H1 (cell line): ENCODE measurements at regions not wholly inside any gene's neighbourhood (a gene's known extent, or its start where the extent isn't known, plus 50 kb on each side); places are given as distances from the start of the nearest gene placed in this dataset.

ENCODE experiments used
- CTCF ChIA-PET: fragments of 300-600 bp; sonication (Branson Sonifier 250); formaldehyde crosslinking; loops from one replicate; lab custom pipeline; 2021; ENCODE audit not compliant: partially characterized antibody; lab: Charles Lee
- POLR2A ChIA-PET: fragments of 300-600 bp; sonication (Branson Sonifier 250); formaldehyde crosslinking; loops from one replicate; lab custom pipeline; 2021; ENCODE audit warnings: inconsistent platforms; ENCODE audit not compliant: partially characterized antibody; lab: Charles Lee
- DNase-seq, 2 experiments: peaks; one replicate each; pipeline versions ENCODE4 v3.0.0 to v3.0.0-alpha.2; 2010 to 2022; ENCODE audit warnings: low spot score in 2 of 2, low read depth in 1 of 2, mixed read lengths in 1 of 2
- FAIRE-seq: peaks from 2 replicates; lab custom pipeline; 2011; peaks lifted over from hg19 to GRCh38; lab: Jason Lieb, UNC
- H2AFZ ChIP-seq: 2 replicates; pipeline ENCODE4 v1.8.1; 2012; ENCODE audit warnings: low read length, inconsistent platforms
- H2AK5ac ChIP-seq: 2 replicates; pipeline ENCODE4 v1.6.1; 2013; ENCODE audit warnings: low read depth, low read length
- H2BK120ac ChIP-seq: replicated peaks from 2 replicates; pipeline ENCODE3; 2013; ENCODE audit warnings: low read depth, low read length, inconsistent platforms
- H2BK12ac ChIP-seq: 2 replicates; pipeline ENCODE4 v1.6.1; 2013; ENCODE audit warnings: low read depth, low read length
- H2BK15ac ChIP-seq: 2 replicates; pipeline ENCODE4 v1.6.1; 2013; ENCODE audit warnings: low read length
- H2BK20ac ChIP-seq: 2 replicates; pipeline ENCODE4 v1.6.1; 2013; ENCODE audit warnings: low read length
- H2BK5ac ChIP-seq: 2 replicates; pipeline ENCODE4 v1.6.1; 2013; ENCODE audit warnings: low read depth, low read length
- H3K14ac ChIP-seq: 2 replicates; pipeline ENCODE4 v1.6.1; 2013; ENCODE audit warnings: inconsistent platforms; ENCODE audit not compliant: insufficient read length
- H3K18ac ChIP-seq: 2 replicates; pipeline ENCODE4 v1.6.1; 2013; ENCODE audit warnings: low read length; ENCODE audit errors: extremely low read depth
- H3K23ac ChIP-seq: 2 replicates; pipeline ENCODE4 v1.6.1; 2013; ENCODE audit warnings: inconsistent platforms; ENCODE audit not compliant: insufficient read length
- H3K23me2 ChIP-seq: 2 replicates; pipeline ENCODE4 v1.6.1; 2013; ENCODE audit warnings: low read depth, low read length
- H3K27ac ChIP-seq: 2 replicates; pipeline ENCODE4 v1.6.1; 2011; ENCODE audit warnings: low read depth, low read length, inconsistent platforms
- H3K27me3 ChIP-seq, 4 experiments: replicated peaks in 1 of 4; 1 replicate in 1 of 4; 2 replicates in 3 of 4; pipeline versions ENCODE4 v1.6.1 to v1.8.1; 2011 to 2013; ENCODE audit warnings: low read length in 3 of 4, mild to moderate bottlenecking in 3 of 4, inconsistent platforms in 2 of 4, mixed read lengths in 2 of 4, moderate library complexity in 1 of 4; ENCODE audit not compliant: control insufficient read depth in 3 of 4, insufficient read depth in 3 of 4; ENCODE audit errors: extremely low read depth in 1 of 4
- H3K36me3 ChIP-seq, 4 experiments: 2 replicates each; pipeline versions ENCODE4 v1.6.1 to v1.8.1; 2011 to 2013; ENCODE audit warnings: mild to moderate bottlenecking in 4 of 4, low read length in 3 of 4, moderate library complexity in 2 of 4, control low read depth in 1 of 4, inconsistent platforms in 1 of 4; ENCODE audit not compliant: insufficient read depth in 4 of 4, control insufficient read depth in 2 of 4
- H3K4ac ChIP-seq: replicated peaks from 2 replicates; pipeline ENCODE3; 2013; ENCODE audit warnings: low read length, low read depth, mixed read lengths, inconsistent platforms; ENCODE audit not compliant: insufficient read length
- H3K4me1 ChIP-seq, 4 experiments: replicated peaks in 1 of 4; 1 replicate in 1 of 4; 2 replicates in 3 of 4; pipeline versions ENCODE4 v1.6.1 to v1.8.1; 2011 to 2013; ENCODE audit warnings: low read length in 3 of 4, inconsistent platforms in 2 of 4, mixed read lengths in 1 of 4; ENCODE audit not compliant: insufficient read depth in 4 of 4, control insufficient read depth in 3 of 4
- H3K4me2 ChIP-seq, 2 experiments: 2 replicates each; pipeline versions ENCODE4 v1.6.1 to v1.8.1; 2011 to 2013; ENCODE audit warnings: low read depth in 2 of 2, low read length in 2 of 2, control low read depth in 1 of 2, inconsistent platforms in 1 of 2, mild to moderate bottlenecking in 1 of 2; ENCODE audit not compliant: insufficient read depth in 1 of 2
- H3K4me3 ChIP-seq, 4 experiments: fragments of 200-600, 300-600 bp in 1 of 4; sonication (generic), shearing (Covaris generic), sonication (Bioruptor Twin) in 1 of 4; 2 replicates each; pipeline versions ENCODE4 v1.5.1 to v1.8.1; 2011 to 2016; ENCODE audit warnings: low read length in 4 of 4, low read depth in 3 of 4, control low read depth in 2 of 4, inconsistent platforms in 2 of 4, mild to moderate bottlenecking in 2 of 4, mixed read lengths in 1 of 4, moderate library complexity in 1 of 4; ENCODE audit not compliant: insufficient read depth in 2 of 4; ENCODE audit errors: extremely low read depth in 1 of 4
- H3K56ac ChIP-seq: replicated peaks from 2 replicates; pipeline ENCODE3; 2013; ENCODE audit warnings: low read depth, mild to moderate bottlenecking, mixed read lengths, low read length, inconsistent platforms; ENCODE audit not compliant: insufficient read length
- H3K79me1 ChIP-seq: 2 replicates; pipeline ENCODE4 v1.6.1; 2013; ENCODE audit warnings: low read depth, low read length, control low read depth
- H3K79me2 ChIP-seq, 2 experiments: 2 replicates each; pipeline versions ENCODE4 v1.6.1 to v1.8.1; 2012 to 2013; ENCODE audit warnings: low read length in 2 of 2, mild to moderate bottlenecking in 2 of 2, inconsistent platforms in 1 of 2; ENCODE audit not compliant: insufficient read depth in 2 of 2, control insufficient read depth in 1 of 2
- H3K9ac ChIP-seq, 4 experiments: replicated peaks in 1 of 4; 1 replicate in 1 of 4; 2 replicates in 3 of 4; pipeline versions ENCODE4 v1.6.1 to v1.8.1; 2011 to 2013; ENCODE audit warnings: low read depth in 3 of 4, low read length in 3 of 4, control low read depth in 2 of 4, mild to moderate bottlenecking in 2 of 4, moderate library complexity in 2 of 4, inconsistent platforms in 1 of 4; ENCODE audit errors: extremely low read depth in 1 of 4
- H3K9me3 ChIP-seq, 2 experiments: 2 replicates each; pipeline versions ENCODE4 v1.6.1 to v1.8.1; 2012 to 2013; ENCODE audit warnings: mild to moderate bottlenecking in 2 of 2, moderate library complexity in 2 of 2, control low read depth in 1 of 2, inconsistent platforms in 1 of 2, low read depth in 1 of 2, low read length in 1 of 2, mixed read lengths in 1 of 2; ENCODE audit not compliant: insufficient read depth in 2 of 2
- H4K20me1 ChIP-seq, 2 experiments: replicated peaks in 1 of 2; 2 replicates each; pipeline versions ENCODE3 to v1.8.1; 2011 to 2013; ENCODE audit warnings: inconsistent platforms in 2 of 2, low read length in 2 of 2, mild to moderate bottlenecking in 1 of 2; ENCODE audit not compliant: insufficient read depth in 2 of 2, control insufficient read depth in 1 of 2
- H4K5ac ChIP-seq: 2 replicates; pipeline ENCODE4 v1.6.1; 2013; ENCODE audit warnings: low read length, low read depth, mixed read lengths, inconsistent platforms; ENCODE audit not compliant: insufficient read length
- H4K8ac ChIP-seq: 2 replicates; pipeline ENCODE4 v1.8.0; 2013; ENCODE audit warnings: mild to moderate bottlenecking, moderate library complexity, low read length, inconsistent platforms; ENCODE audit not compliant: insufficient read depth; ENCODE audit errors: extremely low read depth
- H4K91ac ChIP-seq: replicated peaks from 2 replicates; pipeline ENCODE3; 2013; ENCODE audit warnings: low read length, mixed read lengths, inconsistent platforms; ENCODE audit not compliant: insufficient read length
- ASH2L ChIP-seq: fragments of 200-600, 300-600 bp; sonication (generic); IDR thresholded peaks from one replicate; pipeline ENCODE4 v1.7.1; 2017; ENCODE audit warnings: low read length
- JUN ChIP-seq: IDR thresholded peaks from 2 replicates; pipeline ENCODE4 v1.6.1; 2011; ENCODE audit warnings: low read depth, mild to moderate bottlenecking, improper control_type of control experiment, low read length
- MAFK ChIP-seq: IDR thresholded peaks from 2 replicates; pipeline ENCODE4 v1.6.1; 2012; ENCODE audit warnings: low read depth, mild to moderate bottlenecking, improper control_type of control experiment, low read length
- NRF1 ChIP-seq: IDR thresholded peaks from 2 replicates; pipeline ENCODE4 v1.6.1; 2011; ENCODE audit warnings: mild to moderate bottlenecking, low read depth, low read length, improper control_type of control experiment
- PHF8 ChIP-seq: fragments of 200-600 bp; sonication (generic); conservative IDR thresholded peaks from 2 replicates; pipeline ENCODE4 v1.7.1; 2012; ENCODE audit warnings: low read depth, mild to moderate bottlenecking, inconsistent platforms, low read length, moderate library complexity
- RAD21 ChIP-seq, 2 experiments: IDR thresholded peaks in 1 of 2; conservative IDR thresholded peaks in 1 of 2; 2 replicates each; pipeline ENCODE4 v1.6.1; 2011; ENCODE audit warnings: low read depth in 2 of 2, low read length in 2 of 2, improper control_type of control experiment in 1 of 2, inconsistent platforms in 1 of 2, mild to moderate bottlenecking in 1 of 2, moderate library complexity in 1 of 2
- SP4 ChIP-seq: IDR thresholded peaks from 2 replicates; pipeline ENCODE4 v1.6.1; 2012; ENCODE audit warnings: low read length, inconsistent platforms
- WGBS, 2 experiments: shearing (Covaris generic) in 1 of 2; methylation state at CpG; one replicate each; pipeline versions ENCODE4 v1.1.6 to v1.1.7; 2013 to 2015; ENCODE audit warnings: low lambda C conversion rate in 2 of 2, mixed read lengths in 2 of 2, inconsistent platforms in 1 of 2, low coverage in 1 of 2, missing lambda C conversion rate in 1 of 2; ENCODE audit not compliant: insufficient replicate concordance in 2 of 2, insufficient coverage in 1 of 2, insufficient read length in 1 of 2; ENCODE audit errors: extremely low coverage in 1 of 2, missing lambda C conversion rate in 1 of 2; 5-methylcytosine and 5-hydroxymethylcytosine counted together

DNA sequence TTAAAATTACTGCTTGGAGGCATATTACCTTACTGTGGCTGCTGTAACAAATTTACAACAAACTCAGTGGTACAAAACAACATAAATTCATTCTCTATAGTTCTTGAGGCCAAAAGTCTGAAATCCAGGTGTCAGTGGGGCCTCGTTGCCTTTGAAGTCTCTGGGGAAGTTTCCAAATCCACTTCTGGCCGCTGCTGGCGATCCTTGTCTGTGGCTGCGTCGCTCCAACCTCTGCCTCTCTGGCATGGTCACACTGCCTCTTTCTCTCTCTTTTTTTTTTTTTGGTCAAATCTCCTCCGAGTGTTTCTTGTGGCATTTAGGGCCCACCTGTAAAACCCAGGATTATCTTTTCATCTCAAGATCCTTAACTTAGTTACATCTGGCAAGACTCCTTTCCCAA, 182.8 kb downstream of the ST6GAL2 start:
- H3K9ac ChIP-seq, result no peak overlapping the region
- no peaks in the 10 kb centered on the region for H3K79me2 ChIP-seq
- H3K4me1 ChIP-seq, result no peaks in the 10 kb centered on the region
- no peaks in the 10 kb centered on the region for H3K9me3 ChIP-seq
- TF ChIP-seq JUN (no peak), RAD21 (IDR thresholded peaks at IDR 0.05 in 1 of 2, conservative IDR thresholded peaks at IDR 0.05 in 1 of 2; ENCODE audit: low read depth in 2 of 2, low read length in 2 of 2) (no peak), ASH2L (no peak), NRF1 (no peak), MAFK (no peak), PHF8 (no peak), SP4 (no peak)
- no peaks in the 10 kb centered on the region for H3K36me3 ChIP-seq
- H3K4ac ChIP-seq, result no peak overlapping the region
- H3K18ac ChIP-seq, result no peak overlapping the region
- H2BK20ac ChIP-seq, result no peak overlapping the region
- no peak overlapping the region for H3K56ac ChIP-seq
- H3K79me1 ChIP-seq, result no peaks in the 10 kb centered on the region
- H3K14ac ChIP-seq, result no peak overlapping the region
- no peak overlapping the region for H2BK5ac ChIP-seq
- FAIRE-seq, result no peak
- H3K27ac ChIP-seq, result no peak overlapping the region
- no peaks in the 10 kb centered on the region for H3K23me2 ChIP-seq
- H3K27me3 ChIP-seq, result no peaks in the 10 kb centered on the region
- ChIA-PET CTCF (no interaction called here), POLR2A (no interaction called here)
- H2BK15ac ChIP-seq, result no peak overlapping the region
- H2BK12ac ChIP-seq, result no peak overlapping the region
- no peak overlapping the region for H3K4me3 ChIP-seq
- WGBS, 2 experiments, result 95% methylated on average over 6 of the region's 6 CpGs; no CpG with 5 or more reads in 1 of the 2 experiments
- H4K8ac ChIP-seq, result no peak overlapping the region
- DNase-seq, result no peak
- H4K20me1 ChIP-seq, result no peaks in the 10 kb centered on the region
- no peak overlapping the region for H2BK120ac ChIP-seq
- no peak overlapping the region for H4K91ac ChIP-seq
- H2AFZ ChIP-seq, result no peak overlapping the region
- H2AK5ac ChIP-seq, result no peak overlapping the region
- H3K4me2 ChIP-seq, result no peak overlapping the region
- H3K23ac ChIP-seq, result no peak overlapping the region
- no peak overlapping the region for H4K5ac ChIP-seq
